Mesendoderm (in vitro differentiated cells): ENCODE measurements at regions not wholly inside any gene's neighbourhood (a gene's known extent, or its start where the extent isn't known, plus 50 kb on each side); places are given as distances from the start of the nearest gene placed in this dataset.
"Not testable (repeated sequence)": the region's sequence is repeated elsewhere in the genome, so short reads cannot be mapped to it uniquely, and the experiment has no call there.

Experiments used
- DNase-seq: peaks from one replicate; pipeline ENCODE4 v3.0.0; 2013
- H2AK5ac ChIP-seq: 2 replicates; pipeline ENCODE4 v1.6.1; 2013; ENCODE audit warnings: low read length, inconsistent platforms
- H2BK120ac ChIP-seq: 2 replicates; pipeline ENCODE4 v1.6.1; 2013; ENCODE audit warnings: low read depth, mild to moderate bottlenecking, low read length, moderate library complexity, mixed read lengths
- H2BK15ac ChIP-seq: replicated peaks from 2 replicates; pipeline ENCODE4 v1.6.1; 2013; ENCODE audit warnings: low read depth, mild to moderate bottlenecking, moderate library complexity
- H2BK5ac ChIP-seq: 2 replicates; pipeline ENCODE4 v1.6.1; 2013; ENCODE audit warnings: low read length, inconsistent platforms
- H3K18ac ChIP-seq: 2 replicates; pipeline ENCODE4 v1.6.1; 2013; ENCODE audit warnings: mild to moderate bottlenecking, low read length, mixed read lengths
- H3K23ac ChIP-seq: one replicate; pipeline ENCODE4 v1.6.1; 2013; ENCODE audit warnings: low read length
- H3K27ac ChIP-seq: 2 replicates; pipeline ENCODE4 v1.5.1; 2013; ENCODE audit warnings: low read depth, mild to moderate bottlenecking, inconsistent platforms, low read length, moderate library complexity
- H3K27me3 ChIP-seq: 2 replicates; pipeline ENCODE4 v1.6.1; 2013; ENCODE audit warnings: low read length, control low read depth, mild to moderate bottlenecking, inconsistent platforms; ENCODE audit not compliant: insufficient read depth, poor library complexity
- H3K36me3 ChIP-seq: 2 replicates; pipeline ENCODE4 v1.6.1; 2013; ENCODE audit warnings: low read length, inconsistent platforms; ENCODE audit not compliant: control insufficient read depth, insufficient read depth
- H3K4ac ChIP-seq: one replicate; pipeline ENCODE4 v1.6.1; 2013; ENCODE audit warnings: low read depth, mild to moderate bottlenecking, low read length, moderate library complexity
- H3K4me1 ChIP-seq: 2 replicates; pipeline ENCODE4 v1.6.1; 2013; ENCODE audit warnings: low read depth, low read length, inconsistent platforms; ENCODE audit not compliant: control insufficient read depth
- H3K4me2 ChIP-seq: 2 replicates; pipeline ENCODE4 v1.6.1; 2013; ENCODE audit warnings: low read length
- H3K4me3 ChIP-seq: 2 replicates; pipeline ENCODE4 v1.5.1; 2013; ENCODE audit warnings: mild to moderate bottlenecking, low read length
- H3K56ac ChIP-seq: one replicate; pipeline ENCODE4 v1.6.1; 2013; ENCODE audit warnings: low read length
- H3K79me1 ChIP-seq: 2 replicates; pipeline ENCODE4 v1.6.1; 2013; ENCODE audit warnings: low read length, inconsistent platforms
- H3K79me2 ChIP-seq: 2 replicates; pipeline ENCODE4 v1.6.1; 2013; ENCODE audit warnings: mild to moderate bottlenecking, low read length; ENCODE audit not compliant: control insufficient read depth, insufficient read depth
- H3K9ac ChIP-seq: 2 replicates; pipeline ENCODE4 v1.6.1; 2013; ENCODE audit warnings: low read length, inconsistent platforms
- H4K5ac ChIP-seq: one replicate; pipeline ENCODE4 v1.6.1; 2013; ENCODE audit warnings: low read length
- H4K8ac ChIP-seq: one replicate; pipeline ENCODE4 v1.6.1; 2013; ENCODE audit warnings: low read depth, mild to moderate bottlenecking, control low read depth, low read length, moderate library complexity
- WGBS: extraction: QIAGEN DNeasy Blood & Tissue Kit; methylation state at CpG from one replicate; pipeline ENCODE4 v1.1.7; 2013; ENCODE audit warnings: low lambda C conversion rate, missing lambda C conversion rate; ENCODE audit not compliant: insufficient coverage; ENCODE audit errors: extremely low coverage; 5-methylcytosine and 5-hydroxymethylcytosine counted together

DNA sequence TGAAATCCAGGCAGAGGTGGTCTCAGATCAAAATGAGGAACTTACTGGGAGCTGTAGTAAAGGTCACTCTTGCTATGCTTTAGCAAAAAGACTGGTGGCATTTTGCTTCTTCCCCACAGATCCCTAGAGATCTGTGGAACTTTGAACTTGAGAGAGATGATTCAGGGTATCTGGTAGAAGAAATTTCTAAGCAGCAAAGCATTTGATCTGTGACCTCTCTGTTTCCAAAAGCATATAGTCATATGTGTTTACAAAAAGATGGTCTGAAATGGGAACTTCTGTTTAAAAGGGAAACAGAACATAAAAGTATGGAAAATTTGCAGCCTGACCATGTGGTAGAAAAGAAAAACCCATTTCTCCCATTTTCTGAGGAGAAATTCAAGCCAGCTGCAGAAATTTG lies 196.2 kb upstream of the PDZRN3 start:
- not testable (repeated sequence) for H3K4me3 ChIP-seq, H3K56ac ChIP-seq, H2BK15ac ChIP-seq, H3K4ac ChIP-seq, H3K4me1 ChIP-seq, H3K27me3 ChIP-seq, H3K4me2 ChIP-seq, H4K8ac ChIP-seq, H3K36me3 ChIP-seq, DNase-seq, H2AK5ac ChIP-seq, H3K79me1 ChIP-seq, H3K23ac ChIP-seq, H3K79me2 ChIP-seq, H3K18ac ChIP-seq, H2BK120ac ChIP-seq, H3K9ac ChIP-seq, H4K5ac ChIP-seq, H2BK5ac ChIP-seq, H3K27ac ChIP-seq

DNA sequence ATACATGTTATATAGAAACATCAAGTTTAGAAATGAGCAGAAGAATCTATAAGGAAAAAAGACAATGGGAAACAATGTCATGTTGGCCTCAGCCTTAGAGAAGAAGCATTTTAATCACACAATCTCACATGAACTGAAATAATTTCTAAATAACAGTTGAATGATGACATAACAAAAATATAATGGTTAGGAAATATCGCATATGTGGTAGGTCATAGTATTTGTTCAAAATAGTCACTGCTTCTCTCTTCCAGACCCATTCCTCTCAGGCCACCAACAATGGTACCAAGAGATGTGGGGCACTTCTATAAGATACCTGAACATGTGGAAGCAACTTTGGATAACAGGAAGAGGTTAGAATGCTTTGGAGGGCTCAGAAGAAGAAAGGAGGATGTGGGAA lies 195.7 kb upstream of the PDZRN3 start:
- Histone ChIP-seq H3K36me3 (no peaks in the 10 kb centered on the region), H3K27me3 (no peaks in the 10 kb centered on the region), H3K4ac (no peak overlapping the region), H4K8ac (no peak overlapping the region), H4K5ac (no peak overlapping the region), H3K79me2 (no peaks in the 10 kb centered on the region), H3K27ac (no peak overlapping the region), H3K9ac (no peak overlapping the region), H3K18ac (no peak overlapping the region), H2BK5ac (no peak overlapping the region), H3K23ac (no peak overlapping the region), H3K4me1 (no peaks in the 10 kb centered on the region), H3K4me3 (no peak overlapping the region), H2BK15ac (no peak overlapping the region), H3K79me1 (no peaks in the 10 kb centered on the region), H2AK5ac (no peak overlapping the region), H3K56ac (no peak overlapping the region), H2BK120ac (no peak overlapping the region), H3K4me2 (no peak overlapping the region)
- DNase-seq = no peak
- no CpG with 5 or more reads among the region's 1 CpG for WGBS

DNA sequence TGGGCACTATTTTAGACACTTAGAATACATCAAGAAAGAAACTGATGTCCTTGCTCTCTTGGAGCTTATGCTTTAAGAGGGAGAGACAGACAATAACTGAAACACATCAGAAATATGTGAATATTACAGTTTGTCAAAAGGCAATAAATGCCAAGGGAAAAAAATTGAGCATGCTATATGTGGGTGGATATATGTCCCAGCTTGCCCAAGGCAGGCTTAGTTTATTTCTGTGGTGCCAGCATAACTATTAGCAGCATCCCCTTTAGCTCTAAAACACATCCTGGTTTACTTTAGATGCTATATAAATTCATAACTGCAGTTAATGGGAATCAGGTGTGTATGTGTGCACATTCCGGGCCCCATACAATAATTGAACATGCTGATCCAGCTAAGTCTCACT lies 191.2 kb upstream of the PDZRN3 start:
- H3K18ac ChIP-seq = no peak overlapping the region
- H3K27me3 ChIP-seq = no peaks in the 10 kb centered on the region
- no peak overlapping the region for H3K56ac ChIP-seq
- H3K4me3 ChIP-seq = no peak overlapping the region
- no CpG with 5 or more reads among the region's 1 CpG for WGBS
- H4K8ac ChIP-seq = no peak overlapping the region
- H3K79me1 ChIP-seq = no peaks in the 10 kb centered on the region
- no peak for DNase-seq
- no peak overlapping the region for H3K4ac ChIP-seq
- H2BK120ac ChIP-seq = no peak overlapping the region
- no peak overlapping the region for H2BK15ac ChIP-seq
- no peak overlapping the region for H3K4me2 ChIP-seq
- H3K23ac ChIP-seq = no peak overlapping the region
- no peaks in the 10 kb centered on the region for H3K36me3 ChIP-seq
- H3K27ac ChIP-seq = no peak overlapping the region
- no peak overlapping the region for H3K9ac ChIP-seq
- H3K4me1 ChIP-seq = no peaks in the 10 kb centered on the region
- H2BK5ac ChIP-seq = no peak overlapping the region
- H4K5ac ChIP-seq = no peak overlapping the region
- no peaks in the 10 kb centered on the region for H3K79me2 ChIP-seq
- no peak overlapping the region for H2AK5ac ChIP-seq

DNA sequence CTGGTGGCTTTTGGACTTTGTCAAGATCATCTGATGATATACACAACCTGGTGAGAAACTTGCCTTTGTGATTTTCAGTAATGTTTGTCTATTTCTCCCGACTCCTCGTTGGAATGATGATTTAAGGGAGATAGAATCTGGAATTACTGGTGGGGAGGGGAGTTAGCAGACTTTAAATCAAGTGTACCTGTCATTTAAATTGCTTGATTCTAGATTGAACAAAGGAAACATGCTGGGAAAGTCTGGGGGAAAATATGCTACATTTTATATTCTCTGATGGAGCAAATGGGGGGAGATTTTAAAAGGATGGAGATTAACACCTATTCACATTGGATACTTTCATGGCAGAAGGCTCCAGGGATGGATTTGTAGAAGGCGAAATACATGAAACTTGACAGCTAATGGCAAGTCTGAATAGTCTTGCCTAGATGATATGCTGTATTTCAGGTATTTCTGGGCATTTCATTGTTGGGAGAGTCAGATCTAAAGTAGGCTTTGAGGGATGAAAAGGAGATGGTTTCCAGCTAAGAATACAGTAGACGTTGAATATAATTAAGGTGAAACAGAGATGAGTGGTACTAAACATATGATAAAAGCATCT lies 189.1 kb upstream of the PDZRN3 start:
- Histone ChIP-seq H3K23ac (no peak overlapping the region), H3K79me1 (no peaks in the 10 kb centered on the region), H4K5ac (no peak overlapping the region), H3K27ac (no peak overlapping the region), H2AK5ac (no peak overlapping the region), H3K18ac (no peak overlapping the region), H3K27me3 (no peaks in the 10 kb centered on the region), H3K79me2 (no peaks in the 10 kb centered on the region), H3K56ac (no peak overlapping the region), H2BK5ac (no peak overlapping the region), H3K4me3 (no peak overlapping the region), H3K9ac (no peak overlapping the region), H3K4ac (no peak overlapping the region), H2BK120ac (no peak overlapping the region), H3K36me3 (no peaks in the 10 kb centered on the region), H2BK15ac (no peak overlapping the region), H3K4me1 (no peaks in the 10 kb centered on the region), H4K8ac (no peak overlapping the region), H3K4me2 (no peak overlapping the region)
- DNase-seq = no peak
- no CpG with 5 or more reads among the region's 4 CpGs for WGBS

DNA sequence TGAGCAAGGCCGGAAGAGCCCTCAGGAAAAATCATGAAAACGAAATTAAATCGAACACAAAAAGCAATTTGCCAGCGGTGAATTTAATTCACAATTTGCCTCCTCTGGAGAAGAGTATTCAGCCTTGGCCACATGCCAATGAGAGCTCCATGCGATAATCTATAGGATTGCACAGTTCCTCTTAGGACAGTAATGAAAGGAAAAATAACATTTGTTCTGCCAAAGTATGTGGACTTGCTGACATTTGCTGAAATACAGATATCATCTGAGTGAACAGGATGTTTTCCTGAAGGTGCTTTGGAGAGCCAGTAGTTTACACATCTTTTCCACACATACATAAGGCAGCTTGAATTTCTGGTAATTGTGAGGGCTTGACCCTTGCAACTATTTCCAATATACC lies 188.6 kb upstream of the PDZRN3 start:
- H3K18ac ChIP-seq = no peak overlapping the region
- no peak overlapping the region for H3K4me3 ChIP-seq
- no peak overlapping the region for H3K23ac ChIP-seq
- H3K27me3 ChIP-seq = no peaks in the 10 kb centered on the region
- H3K27ac ChIP-seq = no peak overlapping the region
- no peak overlapping the region for H4K5ac ChIP-seq
- no peak overlapping the region for H2BK120ac ChIP-seq
- no peaks in the 10 kb centered on the region for H3K79me1 ChIP-seq
- no peak overlapping the region for H3K56ac ChIP-seq
- H2BK5ac ChIP-seq = no peak overlapping the region
- DNase-seq = no peak
- no peak overlapping the region for H2BK15ac ChIP-seq
- H3K36me3 ChIP-seq = no peaks in the 10 kb centered on the region
- no peaks in the 10 kb centered on the region for H3K79me2 ChIP-seq
- no peak overlapping the region for H2AK5ac ChIP-seq
- no peak overlapping the region for H4K8ac ChIP-seq
- no peaks in the 10 kb centered on the region for H3K4me1 ChIP-seq
- no peak overlapping the region for H3K4ac ChIP-seq
- H3K9ac ChIP-seq = no peak overlapping the region
- WGBS = no CpG with 5 or more reads among the region's 5 CpGs
- H3K4me2 ChIP-seq = no peak overlapping the region

DNA sequence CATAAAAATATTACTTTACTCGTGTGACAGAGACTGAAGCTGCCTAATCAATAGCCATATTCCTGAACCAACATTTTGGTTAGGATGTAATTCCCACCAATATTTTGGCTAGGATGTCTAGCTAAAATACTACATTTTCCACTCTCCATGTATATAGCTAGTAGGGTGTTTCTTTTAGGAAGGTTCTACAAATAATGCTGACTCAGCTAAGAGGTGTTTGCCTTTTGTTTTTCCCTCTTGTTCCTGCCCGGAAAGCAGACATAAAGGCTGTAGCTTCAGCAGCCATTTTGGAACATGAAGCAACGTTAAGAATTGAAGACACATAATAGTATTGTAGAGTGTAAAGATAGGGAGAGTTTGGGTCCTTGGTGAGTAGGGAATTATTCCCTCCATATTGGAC lies 187.3 kb upstream of the PDZRN3 start:
- no CpG with 5 or more reads among the region's 3 CpGs for WGBS
- DNase-seq = no peak
- H3K4ac ChIP-seq = no peak overlapping the region
- no peaks in the 10 kb centered on the region for H3K4me1 ChIP-seq
- no peak overlapping the region for H2BK15ac ChIP-seq
- H3K79me1 ChIP-seq = no peaks in the 10 kb centered on the region
- H2BK5ac ChIP-seq = no peak overlapping the region
- H4K8ac ChIP-seq = no peak overlapping the region
- H3K4me2 ChIP-seq = no peak overlapping the region
- no peak overlapping the region for H3K56ac ChIP-seq
- H4K5ac ChIP-seq = no peak overlapping the region
- H3K79me2 ChIP-seq = no peaks in the 10 kb centered on the region
- H3K27ac ChIP-seq = no peak overlapping the region
- H3K36me3 ChIP-seq = no peaks in the 10 kb centered on the region
- H3K9ac ChIP-seq = no peak overlapping the region
- no peaks in the 10 kb centered on the region for H3K27me3 ChIP-seq
- no peak overlapping the region for H2BK120ac ChIP-seq
- H3K18ac ChIP-seq = no peak overlapping the region
- no peak overlapping the region for H3K23ac ChIP-seq
- H3K4me3 ChIP-seq = no peak overlapping the region
- no peak overlapping the region for H2AK5ac ChIP-seq
